Adrenal gland (tissue), 9 donors: ENCODE measurements at regions not wholly inside any gene's neighbourhood (a gene's known extent, or its start where the extent isn't known, plus 50 kb on each side); places are given as distances from the start of the nearest gene placed in this dataset.

Experiments
- DNase-seq, 7 donors: peaks; one replicate each; pipeline ENCODE4 v3.0.0-alpha.2; 2019 to 2020
- H3K27ac ChIP-seq, 5 donors: fragments of 200-600 bp; sonication (generic) in 4 of 5; 1 replicate in 3 of 5; 2 replicates in 2 of 5; pipeline versions ENCODE4 v1.5.1 to v1.8.0; 2016 to 2020; ENCODE audit warnings: mild to moderate bottlenecking in 1 of 5
- H3K27me3 ChIP-seq: fragments of 200-600 bp; 2 replicates; pipeline ENCODE4 v1.8.0; 2021
- H3K36me3 ChIP-seq, 2 donors: fragments of 200-600 bp; replicated peaks in 1 of 2; 1 replicate in 1 of 2; 2 replicates in 1 of 2; pipeline versions ENCODE4 v1.5.1 to v1.8.0; 2018 to 2022
- H3K4me1 ChIP-seq, 2 donors: fragments of 200-600 bp; replicated peaks in 1 of 2; 1 replicate in 1 of 2; 2 replicates in 1 of 2; pipeline versions ENCODE4 v1.5.1 to v1.8.0; 2018 to 2021
- H3K4me3 ChIP-seq, 4 donors: fragments of 200-600 bp; sonication (generic) in 3 of 4; one replicate each; pipeline ENCODE4 v1.5.1; 2016 to 2018
- H3K9me3 ChIP-seq, 3 donors: fragments of 200-600 bp; sonication (generic) in 1 of 3; replicated peaks in 1 of 3; 1 replicate in 2 of 3; 2 replicates in 1 of 3; pipeline versions ENCODE4 v1.5.1 to v1.8.0; 2016 to 2021
- POLR2A ChIP-seq, 2 donors: fragments of 450-650 bp; IDR thresholded peaks; one replicate each; pipeline ENCODE4 v1.6.1; 2017; ENCODE audit warnings: antibody characterized with exemption in 2 of 2, mild to moderate bottlenecking in 2 of 2, moderate library complexity in 1 of 2
- WGBS, 4 donors: extraction: QIAGEN DNeasy Blood & Tissue Kit in 2 of 4; methylation state at CpG; one replicate each; pipeline versions ENCODE4 v1.1.5 to v1.1.7; 2013 to 2017; 5-methylcytosine and 5-hydroxymethylcytosine counted together
- intact Hi-C, 2 donors: fragments of 100-400 bp; cut with DNase I; formaldehyde crosslinking; loops; one replicate each; pipeline versions ENCODE4 v1.14.1 to v1.15.0; 2022 to 2023
- TF ChIP-seq, protein P1 (sequence below), 6 experiments: fragments of 450-650 bp in 4 of 6; fragments of 200-600 bp in 2 of 6; sonication (generic) in 1 of 6; IDR thresholded peaks; 1 replicate in 5 of 6; 2 replicates in 1 of 6; pipeline versions ENCODE4 v1.5.1 to v1.8.0; 2016 to 2021; ENCODE audit warnings: antibody characterized with exemption in 6 of 6, mild to moderate bottlenecking in 2 of 6, moderate library complexity in 1 of 6
- donor health status: healthy with polysubstance abuse.
- donor health status: Bipolar disorder and iron deficiency.
- donor health status: DM: yes; HTN: yes; CAD: no.
- donor health status: DM: no; HTN: no; CAD: no.
- donor health status: DM: no; HTN: no; CAD: no.

- Histone ChIP-seq H3K27me3 (no peaks in the 10 kb centered on the region), H3K9me3 (no peaks in the 10 kb centered on the region), H3K4me1 (no peaks in the 10 kb centered on the region), H3K4me3 (no peak overlapping the region), H3K36me3 (no peaks in the 10 kb centered on the region), H3K27ac (no peak overlapping the region)
- DNase-seq: no peak
- intact Hi-C loops: no loop called here
- TF ChIP-seq, protein P1, sequence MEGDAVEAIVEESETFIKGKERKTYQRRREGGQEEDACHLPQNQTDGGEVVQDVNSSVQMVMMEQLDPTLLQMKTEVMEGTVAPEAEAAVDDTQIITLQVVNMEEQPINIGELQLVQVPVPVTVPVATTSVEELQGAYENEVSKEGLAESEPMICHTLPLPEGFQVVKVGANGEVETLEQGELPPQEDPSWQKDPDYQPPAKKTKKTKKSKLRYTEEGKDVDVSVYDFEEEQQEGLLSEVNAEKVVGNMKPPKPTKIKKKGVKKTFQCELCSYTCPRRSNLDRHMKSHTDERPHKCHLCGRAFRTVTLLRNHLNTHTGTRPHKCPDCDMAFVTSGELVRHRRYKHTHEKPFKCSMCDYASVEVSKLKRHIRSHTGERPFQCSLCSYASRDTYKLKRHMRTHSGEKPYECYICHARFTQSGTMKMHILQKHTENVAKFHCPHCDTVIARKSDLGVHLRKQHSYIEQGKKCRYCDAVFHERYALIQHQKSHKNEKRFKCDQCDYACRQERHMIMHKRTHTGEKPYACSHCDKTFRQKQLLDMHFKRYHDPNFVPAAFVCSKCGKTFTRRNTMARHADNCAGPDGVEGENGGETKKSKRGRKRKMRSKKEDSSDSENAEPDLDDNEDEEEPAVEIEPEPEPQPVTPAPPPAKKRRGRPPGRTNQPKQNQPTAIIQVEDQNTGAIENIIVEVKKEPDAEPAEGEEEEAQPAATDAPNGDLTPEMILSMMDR (IDR thresholded peaks at IDR 0.05): no peak
- no peak for TF ChIP-seq POLR2A (IDR thresholded peaks at IDR 0.05)
These were observed 419.0 kb upstream of the CDH11 start for GRCh38 chr16:65540901-65541300.

- WGBS, 4 donors: 42 to 60% (median 60%) methylated on average over 3 of the region's 3 CpGs
- intact Hi-C loops: no loop called here
These were observed 417.1 kb upstream of the CDH11 start for GRCh38 chr16:65538976-65539375.

DNA sequence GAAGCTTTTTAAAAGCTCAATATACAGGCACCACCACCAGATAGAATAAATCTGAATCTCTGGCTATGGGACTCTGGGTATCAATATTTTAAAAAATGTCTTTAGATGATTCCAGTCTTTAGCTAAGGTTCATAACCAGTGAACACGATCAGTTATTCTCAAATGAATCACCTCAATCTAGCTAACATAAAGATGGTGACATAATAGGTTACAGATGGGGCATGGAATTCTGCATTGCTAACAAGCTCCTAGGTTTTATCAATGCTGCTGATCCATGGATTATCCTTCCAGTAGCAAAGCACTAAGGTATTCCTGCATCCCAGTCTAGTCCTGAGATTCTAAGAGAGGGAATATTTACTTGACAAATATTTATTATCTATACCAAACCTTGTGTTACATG, 415.5 kb upstream of the CDH11 start:
- Histone ChIP-seq H3K9me3 (no peaks in the 10 kb centered on the region), H3K4me1 (no peaks in the 10 kb centered on the region), H3K36me3 (no peaks in the 10 kb centered on the region), H3K27ac (no peak overlapping the region), H3K4me3 (no peak overlapping the region), H3K27me3 (no peaks in the 10 kb centered on the region)
- intact Hi-C loops: no loop called here
- WGBS, 4 donors: 63 to 82% (median 77%) methylated on average over 1 of the region's 1 CpG
- DNase-seq: no peak
- TF ChIP-seq, protein P1 (IDR thresholded peaks at IDR 0.05): no peak
- TF ChIP-seq POLR2A (IDR thresholded peaks at IDR 0.05): no peak

More at GRCh38 chr16:65538976-65539375, 417.1 kb upstream of the CDH11 start:
- no peaks in the 10 kb centered on the region for H3K4me1 ChIP-seq
- DNase-seq: no peak
- no peaks in the 10 kb centered on the region for H3K9me3 ChIP-seq
- TF ChIP-seq POLR2A (IDR thresholded peaks at IDR 0.05): no peak
- TF ChIP-seq, protein P1 (IDR thresholded peaks at IDR 0.05): no peak
- H3K4me3 ChIP-seq: no peak overlapping the region
- no peaks in the 10 kb centered on the region for H3K36me3 ChIP-seq
- no peak overlapping the region for H3K27ac ChIP-seq
- H3K27me3 ChIP-seq: no peaks in the 10 kb centered on the region

GRCh38 chr16:65534121-65534528, 412.3 kb upstream of the CDH11 start:
- H3K4me1 ChIP-seq: no peaks in the 10 kb centered on the region
- H3K27me3 ChIP-seq: no peaks in the 10 kb centered on the region
- WGBS, 4 donors: 83 to 88% (median 85%) methylated on average over 2 of the region's 2 CpGs
- H3K4me3 ChIP-seq: no peak overlapping the region
- DNase-seq: no peak
- H3K9me3 ChIP-seq: no peaks in the 10 kb centered on the region
- H3K36me3 ChIP-seq: no peaks in the 10 kb centered on the region
- H3K27ac ChIP-seq: no peak overlapping the region
- intact Hi-C loops: no loop called here
- TF ChIP-seq POLR2A (IDR thresholded peaks at IDR 0.05): no peak
- TF ChIP-seq, protein P1 (IDR thresholded peaks at IDR 0.05): no peak
